OCI-LY7 (cell line): ENCODE measurements at regions not wholly inside any gene's neighbourhood (a gene's known extent, or its start where the extent isn't known, plus 50 kb on each side); places are given as distances from the start of the nearest gene placed in this dataset.

Experiments
- BruUV-seq: library from RNA; stranded (reverse); fragments of 400-500 nt; replicated peaks from 2 replicates; lab custom pipeline; 2021; lab: Mats Ljungman, UMichigan
- CTCF ChIA-PET: fragments of 300-600 bp; sonication (Branson Sonifier 250); formaldehyde crosslinking; loops from one replicate; lab custom pipeline; 2022; ENCODE audit warnings: antibody characterized with exemption; ENCODE audit not compliant: unreplicated experiment; lab: Charles Lee
- POLR2A ChIA-PET: fragments of 300-600 bp; sonication (Branson Sonifier 250); formaldehyde crosslinking; loops from one replicate; lab custom pipeline; 2022; ENCODE audit warnings: antibody characterized with exemption; lab: Charles Lee
- DNase-seq: peaks from one replicate; pipeline ENCODE4 v3.0.0-alpha.2; 2015; ENCODE audit warnings: low spot score
- H2AFZ ChIP-seq: fragments of 200-600 bp; sonication (generic), shearing (Covaris generic); 2 replicates; pipeline ENCODE4 v1.6.1; 2014; ENCODE audit warnings: mild to moderate bottlenecking, antibody characterized with exemption, low read length, moderate library complexity
- H3K27ac ChIP-seq: fragments of 200-600 bp; sonication (generic); 2 replicates; pipeline ENCODE4 v1.5.1; 2014; ENCODE audit warnings: mixed run types, low read depth, mild to moderate bottlenecking, moderate library complexity, low read length, inconsistent platforms; ENCODE audit not compliant: poor library complexity, severe bottlenecking
- H3K36me3 ChIP-seq: fragments of 200-600 bp; sonication (generic); 2 replicates; pipeline ENCODE4 v1.6.1; 2014; ENCODE audit warnings: mild to moderate bottlenecking, antibody characterized with exemption, low read length, moderate library complexity, mixed read lengths; ENCODE audit not compliant: insufficient read depth
- H3K4me1 ChIP-seq: fragments of 200-600 bp; sonication (generic); 2 replicates; pipeline ENCODE4 v1.5.1; 2014; ENCODE audit warnings: mild to moderate bottlenecking, low read length; ENCODE audit not compliant: insufficient read depth, poor library complexity, severe bottlenecking
- H3K4me2 ChIP-seq: fragments of 200-600 bp; sonication (generic); 2 replicates; pipeline ENCODE4 v1.6.1; 2014; ENCODE audit warnings: mild to moderate bottlenecking, low read length
- H3K4me3 ChIP-seq: fragments of 200-600 bp; sonication (generic); 2 replicates; pipeline ENCODE4 v1.5.1; 2014; ENCODE audit warnings: mild to moderate bottlenecking, low read depth, low read length; ENCODE audit not compliant: poor library complexity, severe bottlenecking
- H3K79me2 ChIP-seq: fragments of 200-600 bp; sonication (generic); 2 replicates; pipeline ENCODE4 v1.6.1; 2016; ENCODE audit warnings: low read depth, mild to moderate bottlenecking, low read length, moderate library complexity, mixed read lengths; ENCODE audit not compliant: insufficient read depth
- H3K9me2 ChIP-seq: fragments of 200-600 bp; sonication (generic); 2 replicates; pipeline ENCODE4 v1.6.1; 2016; ENCODE audit warnings: mild to moderate bottlenecking, low read length, mixed read lengths; ENCODE audit not compliant: insufficient read depth
- H3K9me3 ChIP-seq: fragments of 200-600 bp; sonication (generic); 2 replicates; pipeline ENCODE4 v1.6.1; 2014; ENCODE audit warnings: mild to moderate bottlenecking, mixed run types, low read length, mixed read lengths
- H4K20me1 ChIP-seq: fragments of 200-600 bp; sonication (generic); 2 replicates; pipeline ENCODE4 v1.6.1; 2014; ENCODE audit warnings: mild to moderate bottlenecking, antibody characterized with exemption, low read length, moderate library complexity, mixed read lengths; ENCODE audit not compliant: insufficient read depth
- CTCF ChIP-seq: fragments of 200-600 bp; sonication (generic); conservative IDR thresholded peaks from 2 replicates; pipeline ENCODE4 v1.5.1; 2014; ENCODE audit warnings: mild to moderate bottlenecking, antibody characterized with exemption, low read length, moderate library complexity, mixed read lengths
- EZH2phosphoT487 ChIP-seq: fragments of 200-600 bp; sonication (generic); IDR thresholded peaks from 2 replicates; pipeline ENCODE4 v1.6.1; 2018; ENCODE audit warnings: low read depth, borderline replicate concordance, mild to moderate bottlenecking, mixed run types, antibody characterized with exemption, low read length, moderate library complexity, mixed read lengths
- intact Hi-C: fragments of 100-400 bp; cut with micrococcal nuclease; formaldehyde crosslinking; loops from one replicate; pipeline ENCODE4 v1.10.0; 2022; ENCODE audit not compliant: unreplicated experiment

DNA sequence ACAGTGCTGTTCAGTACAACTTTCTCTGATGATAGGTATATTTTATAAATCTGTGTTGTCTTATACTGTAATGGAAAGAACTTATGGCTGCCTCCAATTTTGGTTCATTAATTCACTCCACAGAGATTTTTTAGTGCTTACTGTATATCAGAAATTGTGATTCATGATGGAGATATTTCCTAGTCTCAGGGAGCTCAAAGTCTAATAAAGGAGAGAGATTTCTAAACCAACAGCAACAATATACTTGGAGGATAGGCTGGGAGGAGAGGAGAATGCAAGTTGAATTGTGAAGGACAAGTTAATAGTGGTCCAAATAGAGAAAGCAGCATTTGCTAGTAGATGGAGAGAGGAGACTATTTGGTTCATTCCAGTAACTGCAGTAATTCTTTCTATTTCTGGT, 63.5 kb downstream of the TANC2 start:
- Histone ChIP-seq H3K9me3 (no peaks in the 10 kb centered on the region), H3K79me2 (no peaks in the 10 kb centered on the region), H3K36me3 (no peaks in the 10 kb centered on the region), H3K4me1 (no peaks in the 10 kb centered on the region), H3K4me2 (no peak overlapping the region), H3K4me3 (no peak overlapping the region), H2AFZ (no peak overlapping the region), H3K27ac (no peak overlapping the region), H4K20me1 (no peaks in the 10 kb centered on the region), H3K9me2 (no peaks in the 10 kb centered on the region)
- DNase-seq, result no peak
- CTCF ChIA-PET, result no interaction called here
- no TSS peak for BruUV-seq
- intact Hi-C loops, result no loop called here
- POLR2A ChIA-PET, result no interaction called here
- TF ChIP-seq CTCF, result no peak
- TF ChIP-seq EZH2phosphoT487, result no peak

- TF ChIP-seq EZH2phosphoT487, result no peak
- ChIA-PET CTCF (no interaction called here), POLR2A (interaction anchor here (0.5 kb wide), 1 partner anchor 308 kb away, joined by 3 read pairs; no protein-coding TSS in a partner anchor)
- Histone ChIP-seq H3K4me2 (no peak overlapping the region), H3K27ac (no peak overlapping the region), H3K9me3 (no peaks in the 10 kb centered on the region), H2AFZ (no peak overlapping the region), H3K4me3 (no peak overlapping the region), H4K20me1 (no peaks in the 10 kb centered on the region), H3K79me2 (no peaks in the 10 kb centered on the region), H3K9me2 (no peaks in the 10 kb centered on the region), H3K36me3 (no peaks in the 10 kb centered on the region), H3K4me1 (no peaks in the 10 kb centered on the region)
- BruUV-seq, result no TSS peak
- no peak for DNase-seq
- intact Hi-C loops, result no loop called here
These were observed 66.1 kb downstream of the TANC2 start for GRCh38 chr17:63032142-63032541.

GRCh38 chr17:63033142-63033541, 67.1 kb downstream of the TANC2 start:
- no peaks in the 10 kb centered on the region for H3K4me1 ChIP-seq
- no peak for TF ChIP-seq EZH2phosphoT487
- no peak for TF ChIP-seq CTCF
- no peaks in the 10 kb centered on the region for H3K9me3 ChIP-seq
- intact Hi-C loops, result no loop called here
- no peaks in the 10 kb centered on the region for H3K36me3 ChIP-seq
- BruUV-seq, result no TSS peak
- H3K9me2 ChIP-seq, result no peaks in the 10 kb centered on the region
- no peaks in the 10 kb centered on the region for H3K79me2 ChIP-seq
- H2AFZ ChIP-seq, result no peak overlapping the region
- H3K4me3 ChIP-seq, result no peak overlapping the region
- CTCF ChIA-PET, result no interaction called here
- DNase-seq, result no peak
- H3K4me2 ChIP-seq, result no peak overlapping the region
- H4K20me1 ChIP-seq, result no peaks in the 10 kb centered on the region
- no peak overlapping the region for H3K27ac ChIP-seq
- POLR2A ChIA-PET, result interaction anchor here (0.6 to 0.8 kb wide), 2 partner anchors 26 to 893 kb away, joined by 3 to 4 read pairs; no protein-coding TSS in a partner anchor
